OCI-LY1 (cell line): ENCODE measurements at regions not wholly inside any gene's neighbourhood (a gene's known extent, or its start where the extent isn't known, plus 50 kb on each side); places are given as distances from the start of the nearest gene placed in this dataset.
"Not testable (repeated sequence)": the region's sequence is repeated elsewhere in the genome, so short reads cannot be mapped to it uniquely, and the experiment has no call there.

Experiments
- CTCF ChIP-seq: fragments of 200-600 bp; sonication (generic), shearing (Covaris generic); IDR thresholded peaks from 2 replicates; pipeline ENCODE4 v1.5.1; 2017; ENCODE audit warnings: mild to moderate bottlenecking, antibody characterized with exemption, low read length, moderate library complexity, mixed read lengths
- EZH2 ChIP-seq: fragments of 200-600 bp; sonication (generic), shearing (Covaris generic); IDR thresholded peaks from 2 replicates; pipeline ENCODE4 v1.8.0; 2017; ENCODE audit warnings: borderline replicate concordance, mixed run types, mild to moderate bottlenecking, antibody characterized with exemption, low read length, moderate library complexity, mixed read lengths

- TF ChIP-seq CTCF, EZH2: not testable (repeated sequence)
Observed at GRCh38 chr10:118964476-118964875, 65.0 kb upstream of the NANOS1 start.
